Lung microvascular endothelial cell (primary cell): ENCODE measurements at regions not wholly inside any gene's neighbourhood (a gene's known extent, or its start where the extent isn't known, plus 50 kb on each side); places are given as distances from the start of the nearest gene placed in this dataset.

Experiments
- DNase-seq, 2 donors: peaks; one replicate each; pipeline versions ENCODE4 v3.0.0 to v3.0.0-alpha.2; 2010; ENCODE audit warnings: low read depth in 2 of 2

- no peak for DNase-seq
These were observed 1548.1 kb upstream of the LRRTM1 start for GRCh38 chr2:81852651-81853050.

DNA sequence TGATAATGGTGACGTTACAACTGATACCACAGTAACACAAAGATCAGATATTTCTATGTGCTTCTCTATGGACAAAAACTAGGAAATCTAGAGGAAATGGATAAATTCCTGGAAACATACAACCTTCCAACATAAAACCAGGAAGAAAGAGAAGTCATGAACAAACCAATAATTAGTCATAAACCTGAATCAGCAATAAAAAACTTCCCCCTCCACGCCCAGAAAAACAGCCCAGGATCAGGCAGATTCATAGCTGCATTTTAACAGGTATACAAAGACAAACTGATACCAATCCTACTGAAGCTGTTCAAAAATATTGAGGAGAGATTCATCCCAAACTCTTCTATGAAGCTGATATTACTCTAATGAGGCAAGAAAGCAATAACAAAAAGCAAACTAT lies 1535.2 kb upstream of the LRRTM1 start:
- DNase-seq = no peak

GRCh38 chr2:81835321-81836000 lies 1530.9 kb upstream of the LRRTM1 start:
- DNase-seq = no peak

GRCh38 chr2:81786811-81787210 lies 1482.3 kb upstream of the LRRTM1 start:
- no peak for DNase-seq

- no peak for DNase-seq
These were observed 1462.8 kb upstream of the LRRTM1 start for GRCh38 chr2:81767187-81767912.

- DNase-seq = no peak
These were observed 1443.0 kb upstream of the LRRTM1 start for GRCh38 chr2:81747481-81748070.

DNA sequence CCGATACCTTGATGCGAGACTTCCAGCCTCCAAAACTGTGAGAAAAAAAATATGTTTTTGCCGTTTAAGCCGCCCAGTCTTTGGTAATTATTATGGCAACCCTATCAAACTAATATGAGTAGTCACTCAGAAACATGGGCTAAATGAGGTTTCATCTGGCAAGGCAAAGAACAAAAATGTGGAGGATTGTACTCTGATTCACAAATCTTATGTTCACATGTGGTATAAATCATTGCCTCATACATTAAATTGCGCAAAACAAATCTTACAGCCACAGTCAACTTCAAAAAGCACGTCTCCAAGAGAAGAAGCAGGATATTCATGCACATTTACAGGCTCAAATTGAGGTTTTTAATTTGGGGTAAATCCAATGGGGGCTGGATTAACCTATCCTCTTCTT lies 1435.4 kb upstream of the LRRTM1 start:
- DNase-seq = no peak

GRCh38 chr2:81734981-81735380 lies 1430.4 kb upstream of the LRRTM1 start:
- no peak for DNase-seq

GRCh38 chr2:81714817-81715216 lies 1410.3 kb upstream of the LRRTM1 start:
- no peak for DNase-seq

DNA sequence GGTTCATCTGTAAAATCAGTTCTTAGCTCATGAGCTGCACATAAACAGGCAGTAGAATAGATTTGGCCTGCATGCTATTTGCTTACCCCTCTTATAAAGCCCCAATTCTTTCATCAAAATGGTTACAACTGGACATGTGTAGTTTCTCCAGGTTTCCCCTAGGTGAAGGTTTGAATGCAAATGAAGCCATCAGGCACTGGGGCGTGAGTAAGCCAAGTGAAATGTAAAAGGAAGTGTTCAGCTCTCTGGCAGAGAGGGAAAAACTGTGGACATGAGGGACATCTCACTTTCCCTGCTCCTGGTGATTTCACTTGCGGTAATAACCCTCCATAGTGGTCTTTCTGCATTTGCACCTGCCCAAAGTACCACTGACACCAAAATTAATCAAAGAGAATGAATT lies 1402.3 kb upstream of the LRRTM1 start:
- no peak for DNase-seq

- no peak for DNase-seq
These were observed 1399.3 kb upstream of the LRRTM1 start for GRCh38 chr2:81703831-81704230.

DNA sequence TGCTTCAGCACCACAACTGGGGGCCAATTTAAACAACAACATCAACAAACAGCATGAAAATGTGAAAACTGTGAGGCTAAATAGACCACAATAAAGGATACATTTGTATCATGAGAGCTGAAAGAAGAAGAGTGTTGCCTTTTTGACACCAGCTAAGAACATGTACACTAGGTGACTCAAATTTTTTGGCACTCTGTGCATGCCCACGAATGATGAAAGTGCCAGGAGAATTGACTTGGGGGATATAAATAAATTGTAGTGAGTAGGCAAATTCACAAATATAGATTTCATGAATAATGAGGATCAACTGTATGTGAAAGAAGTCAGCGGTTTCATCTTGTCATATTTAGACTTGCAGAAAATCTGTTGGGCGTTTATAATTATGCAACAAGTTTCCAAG lies 1388.0 kb upstream of the LRRTM1 start:
- no peak for DNase-seq

DNA sequence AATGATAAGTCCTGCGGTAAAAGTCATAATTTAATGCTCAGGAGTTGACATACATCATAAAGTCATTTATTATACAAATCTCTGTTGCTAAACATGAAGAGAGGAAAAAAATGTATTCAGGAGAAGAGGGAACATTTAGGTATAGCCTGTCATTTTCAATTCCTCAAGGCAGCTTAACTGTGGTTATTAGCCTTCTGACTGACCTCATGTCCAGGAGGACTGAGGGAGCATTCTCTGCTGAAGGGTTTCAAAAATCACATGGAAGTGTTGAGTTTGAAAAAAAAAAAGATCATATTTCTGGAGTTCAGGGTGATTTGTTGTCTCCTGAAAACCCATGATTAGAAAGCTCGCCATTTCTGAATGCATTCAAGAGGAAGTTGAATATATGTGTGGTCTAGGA lies 1371.1 kb upstream of the LRRTM1 start:
- no peak for DNase-seq

- no peak for DNase-seq
These were observed 1368.4 kb upstream of the LRRTM1 start for GRCh38 chr2:81672923-81673322.

DNA sequence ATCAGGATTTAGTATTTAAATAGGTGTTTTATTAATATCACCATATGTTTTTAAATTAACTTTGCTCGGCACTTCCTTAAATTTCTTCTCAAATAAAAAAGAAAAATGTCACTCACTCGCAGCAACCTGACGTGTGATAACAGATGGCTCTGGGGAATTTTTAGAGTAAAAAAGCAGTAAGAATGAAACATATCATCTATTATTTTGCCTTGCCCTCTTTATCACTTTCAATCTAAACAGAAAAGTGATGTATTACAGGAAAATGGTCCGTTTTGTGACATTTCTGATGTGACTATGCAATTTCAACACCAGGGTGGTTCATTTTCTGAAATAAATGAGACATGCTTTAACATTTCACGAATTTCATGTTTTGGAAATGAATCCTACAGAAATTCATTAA lies 1368.0 kb upstream of the LRRTM1 start:
- DNase-seq = no peak

DNA sequence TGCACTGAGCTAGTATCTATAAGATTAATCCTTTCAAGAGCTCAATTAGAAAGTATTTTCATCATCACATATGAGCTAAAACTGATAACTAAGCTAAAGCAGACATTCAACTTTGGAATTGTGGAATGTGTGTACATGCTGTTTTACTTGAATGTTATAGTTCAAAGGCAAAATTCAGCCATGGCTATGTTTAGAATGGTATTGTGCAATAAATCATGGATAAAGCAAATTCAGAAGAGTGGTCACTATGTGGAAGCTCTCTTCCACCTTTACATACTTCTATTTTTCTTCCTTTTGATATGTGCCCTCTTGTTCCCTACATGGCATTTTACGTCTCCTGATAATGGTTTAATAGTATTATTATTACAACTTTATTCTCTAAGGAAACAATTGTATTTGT lies 1366.3 kb upstream of the LRRTM1 start:
- DNase-seq = no peak

- no peak for DNase-seq
These were observed 1356.5 kb upstream of the LRRTM1 start for GRCh38 chr2:81661081-81661480.

DNA sequence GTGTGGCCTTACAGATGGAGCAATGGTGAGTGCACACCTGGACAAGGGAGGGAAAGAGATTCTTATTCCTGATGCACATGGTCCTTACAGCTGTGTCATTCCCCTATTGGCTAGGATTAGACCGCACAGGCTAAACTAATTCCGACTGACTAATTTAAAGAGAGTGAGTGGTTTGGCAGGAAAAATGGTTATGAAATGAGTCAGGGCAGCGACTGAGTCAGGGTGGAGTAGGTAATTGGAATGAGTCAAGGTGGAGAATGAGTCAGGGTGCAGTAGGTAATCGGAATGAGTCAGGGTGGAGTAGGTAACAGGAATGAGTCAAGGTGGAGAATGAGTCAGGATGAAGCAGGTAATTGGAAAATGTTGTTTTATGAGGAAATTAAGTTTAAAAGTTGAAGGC lies 1353.7 kb upstream of the LRRTM1 start:
- no peak for DNase-seq

- DNase-seq = no peak
These were observed 1345.8 kb upstream of the LRRTM1 start for GRCh38 chr2:81650048-81650971.

DNA sequence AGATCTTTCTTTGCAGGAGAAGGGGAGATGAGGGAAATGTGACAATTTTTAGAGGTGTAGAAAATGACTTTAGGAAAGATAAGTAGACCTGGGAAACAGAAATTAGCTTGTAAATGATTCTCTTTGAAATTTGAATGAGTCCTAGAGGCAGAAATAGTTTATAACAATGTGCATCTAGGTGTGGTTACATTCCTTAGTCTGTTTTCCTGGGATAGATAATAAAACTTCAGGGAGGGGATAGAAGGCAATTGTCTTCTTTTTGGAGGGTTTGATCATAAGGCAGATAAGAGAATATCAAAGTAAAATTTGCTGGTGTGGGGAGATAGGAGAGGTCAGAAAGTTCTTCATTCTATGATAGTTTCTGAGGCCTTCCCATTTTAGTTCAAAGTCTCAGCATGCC lies 1344.3 kb upstream of the LRRTM1 start:
- no peak for DNase-seq

- no peak for DNase-seq
These were observed 1343.8 kb upstream of the LRRTM1 start for GRCh38 chr2:81648370-81648769.

DNA sequence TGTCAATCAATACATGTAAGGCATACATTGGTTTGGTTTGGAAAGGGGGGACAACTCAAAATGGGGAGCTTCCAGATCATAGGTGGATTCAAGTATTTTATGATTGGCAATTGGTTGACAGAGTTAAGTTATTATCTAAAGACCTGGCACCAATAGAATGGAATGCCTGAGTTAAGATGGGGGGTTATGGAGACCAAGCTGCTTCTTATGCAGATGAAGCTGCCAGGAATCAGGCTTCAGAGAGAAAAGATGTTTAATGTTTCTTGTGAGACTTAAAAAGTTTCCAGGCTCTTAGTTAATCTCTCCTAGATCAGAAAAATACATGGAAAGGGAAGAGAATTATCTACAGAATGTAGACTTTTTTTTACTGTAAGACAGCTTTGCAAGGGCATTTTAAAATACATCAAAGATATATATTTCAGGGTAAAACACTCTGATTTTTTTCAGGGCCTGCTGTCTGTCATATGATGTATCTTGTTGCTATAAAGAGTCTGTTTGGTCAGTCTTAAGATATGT lies 1343.2 kb upstream of the LRRTM1 start:
- DNase-seq = no peak
